ENCODE measurements at regions not wholly inside any gene's neighbourhood (a gene's known extent, or its start where the extent isn't known, plus 50 kb on each side); places are given as distances from the start of the nearest gene placed in this dataset.

- DNase-seq (ENCODE audit: low read depth), result no peak
These were observed 995.7 kb upstream of the TENM4 start for GRCh38 chr11:80436547-80436946.

- no peak for DNase-seq (ENCODE audit: low read depth)
These were observed 994.5 kb upstream of the TENM4 start for GRCh38 chr11:80435345-80435744.

GRCh38 chr11:80432057-80432456 is 991.2 kb upstream of the TENM4 start:
- DNase-seq (ENCODE audit: low read depth), result no peak

GRCh38 chr11:80424012-80424695 is 983.3 kb upstream of the TENM4 start:
- no peak for DNase-seq (ENCODE audit: low read depth)

- no peak for DNase-seq (ENCODE audit: low read depth)
These were observed 979.5 kb upstream of the TENM4 start for GRCh38 chr11:80420374-80420773.

- no peak for DNase-seq (ENCODE audit: low read depth)
These were observed 976.9 kb upstream of the TENM4 start for GRCh38 chr11:80417681-80418080.

- DNase-seq (ENCODE audit: low read depth), result no peak
These were observed 974.8 kb upstream of the TENM4 start for GRCh38 chr11:80415580-80415979.

GRCh38 chr11:80414181-80415165 is 973.6 kb upstream of the TENM4 start:
- DNase-seq (ENCODE audit: low read depth), result no peak

- no peak for DNase-seq (ENCODE audit: low read depth)
These were observed 971.8 kb upstream of the TENM4 start for GRCh38 chr11:80412604-80413003.

- DNase-seq (ENCODE audit: low read depth), result no peak
These were observed 952.4 kb upstream of the TENM4 start for GRCh38 chr11:80393210-80393609.

- no peak for DNase-seq (ENCODE audit: low read depth)
These were observed 949.7 kb upstream of the TENM4 start for GRCh38 chr11:80390505-80390904.

GRCh38 chr11:80388536-80388935 is 947.7 kb upstream of the TENM4 start:
- DNase-seq (ENCODE audit: low read depth), result no peak

GRCh38 chr11:80388130-80388529 is 947.3 kb upstream of the TENM4 start:
- DNase-seq (ENCODE audit: low read depth), result no peak

GRCh38 chr11:80383655-80384054 is 942.8 kb upstream of the TENM4 start:
- no peak for DNase-seq (ENCODE audit: low read depth)

GRCh38 chr11:80379620-80380278 is 938.9 kb upstream of the TENM4 start:
- no peak for DNase-seq (ENCODE audit: low read depth)

- DNase-seq (ENCODE audit: low read depth), result no peak
These were observed 931.1 kb upstream of the TENM4 start for GRCh38 chr11:80371931-80372330.

- no peak for DNase-seq (ENCODE audit: low read depth)
These were observed 925.1 kb upstream of the TENM4 start for GRCh38 chr11:80365980-80366379.

GRCh38 chr11:80365076-80365725 is 924.4 kb upstream of the TENM4 start:
- DNase-seq (ENCODE audit: low read depth), result no peak

GRCh38 chr11:80362563-80363340 is 921.9 kb upstream of the TENM4 start:
- no peak for DNase-seq (ENCODE audit: low read depth)

GRCh38 chr11:80355251-80355650 is 914.4 kb upstream of the TENM4 start:
- DNase-seq (ENCODE audit: low read depth), result no peak

GRCh38 chr11:80350541-80350940 is 909.7 kb upstream of the TENM4 start:
- DNase-seq (ENCODE audit: low read depth), result no peak
